GM12878 (cell line): ENCODE measurements at regions not wholly inside any gene's neighbourhood (a gene's known extent, or its start where the extent isn't known, plus 50 kb on each side); places are given as distances from the start of the nearest gene placed in this dataset.

Experiments
- ATAC-seq: fragments of 200-7000 bp; cut with Tn5 transposase; 3 replicates; pipeline ENCODE4 v1.9.1; 2020; ENCODE audit warnings: mild to moderate bottlenecking, moderate library complexity
- BruUV-seq: library from RNA; stranded (reverse); fragments of 400-500 nt; replicated peaks from 2 replicates; lab custom pipeline; 2021; lab: Mats Ljungman, UMichigan
- CTCF ChIA-PET: fragments of 300-600 bp; sonication (Branson Sonifier 250); formaldehyde crosslinking; extraction: SDS; loops from one replicate; lab custom pipeline; 2021; ENCODE audit warnings: inconsistent platforms; lab: Yijun Ruan, JAX
- POLR2A ChIA-PET: fragments of 350-600 bp; formaldehyde crosslinking; extraction: SDS; loops from one replicate; lab custom pipeline; 2021; ENCODE audit warnings: inconsistent platforms; lab: Charles Lee
- RAD21 ChIA-PET: fragments of 300-600 bp; sonication (Branson Sonifier 250); formaldehyde crosslinking; loops from one replicate; lab custom pipeline; 2023; ENCODE audit warnings: antibody characterized with exemption; ENCODE audit not compliant: unreplicated experiment; lab: Charles Lee
- SMC1A ChIA-PET: fragments of 300-600 bp; sonication (Branson Sonifier 250); formaldehyde crosslinking; loops from one replicate; lab custom pipeline; 2023; ENCODE audit not compliant: unreplicated experiment, uncharacterized antibody; lab: Charles Lee
- DNase-seq: peaks from one replicate; pipeline ENCODE4 v3.0.0-alpha.2; 2011; ENCODE audit warnings: low read depth, low spot score
- FAIRE-seq: peaks from 3 replicates; lab custom pipeline; 2011; peaks lifted over from hg19 to GRCh38; lab: Jason Lieb, UNC
- H2AFZ ChIP-seq: 2 replicates; pipeline ENCODE4 v1.6.0; 2011; ENCODE audit warnings: low read depth, low read length, control low read depth; ENCODE audit not compliant: control insufficient read depth
- H3K27ac ChIP-seq: 2 replicates; pipeline ENCODE4 v1.5.1; 2011; ENCODE audit warnings: control low read depth; ENCODE audit not compliant: control insufficient read depth, insufficient read depth
- H3K27me3 ChIP-seq, 2 experiments: replicated peaks in 1 of 2; 2 replicates each; pipeline versions ENCODE4 v1.6.0 to v1.6.1; 2011; ENCODE audit warnings: low read length in 1 of 2; ENCODE audit not compliant: control insufficient read depth in 2 of 2, insufficient read depth in 2 of 2
- H3K36me3 ChIP-seq, 2 experiments: 2 replicates each; pipeline ENCODE4 v1.5.1; 2011; ENCODE audit warnings: low read length in 1 of 2; ENCODE audit not compliant: control insufficient read depth in 2 of 2, insufficient read depth in 2 of 2
- H3K4me1 ChIP-seq: 2 replicates; pipeline ENCODE4 v1.6.1; 2011; ENCODE audit warnings: mild to moderate bottlenecking, low read length, moderate library complexity, mixed read lengths; ENCODE audit not compliant: control insufficient read depth, insufficient read depth
- H3K4me2 ChIP-seq: 2 replicates; pipeline ENCODE4 v1.6.0; 2011; ENCODE audit warnings: control low read depth; ENCODE audit not compliant: control insufficient read depth, insufficient read depth
- H3K4me3 ChIP-seq: fragments of 200-600 bp; sonication (generic); 2 replicates; pipeline ENCODE4 v1.5.1; 2016
- H3K79me2 ChIP-seq: 2 replicates; pipeline ENCODE4 v1.6.0; 2011; ENCODE audit warnings: low read length; ENCODE audit not compliant: control insufficient read depth, insufficient read depth
- H3K9ac ChIP-seq: 2 replicates; pipeline ENCODE4 v1.8.0; 2011; ENCODE audit warnings: low read length, control low read depth, mixed read lengths; ENCODE audit not compliant: control insufficient read depth, insufficient read depth
- H3K9me3 ChIP-seq: replicated peaks from 3 replicates; pipeline ENCODE4 v1.5.1; 2011; ENCODE audit warnings: mild to moderate bottlenecking, low read length; ENCODE audit not compliant: control insufficient read depth, insufficient read depth
- H4K20me1 ChIP-seq: 2 replicates; pipeline ENCODE4 v1.6.0; 2011; ENCODE audit not compliant: control insufficient read depth, insufficient read depth
- BMI1 ChIP-seq: fragments of 450-650 bp; IDR thresholded peaks from 2 replicates; pipeline ENCODE4 v1.6.1; 2016; ENCODE audit warnings: mild to moderate bottlenecking, moderate library complexity, borderline replicate concordance
- CEBPZ ChIP-seq: fragments of 150-350 bp; IDR thresholded peaks from 2 replicates; pipeline ENCODE4 v1.6.1; 2016; ENCODE audit warnings: low read depth, low read length
- CREM ChIP-seq: IDR thresholded peaks from 2 replicates; pipeline ENCODE4 v1.6.1; 2014; ENCODE audit warnings: antibody characterized with exemption, low read depth
- IKZF1 ChIP-seq: fragments of 450-650 bp; conservative IDR thresholded peaks from 2 replicates; pipeline ENCODE4 v1.6.1; 2017; ENCODE audit warnings: antibody characterized with exemption, mild to moderate bottlenecking
- LARP7 ChIP-seq: fragments of 450-650 bp; IDR thresholded peaks from 2 replicates; pipeline ENCODE4 v1.6.1; 2017; ENCODE audit warnings: mild to moderate bottlenecking
- MAX ChIP-seq: IDR thresholded peaks from 2 replicates; pipeline ENCODE4 v1.6.1; 2012; ENCODE audit warnings: low read depth, low read length, improper control_type of control experiment
- MXI1 ChIP-seq: fragments of 150-350 bp; IDR thresholded peaks from 2 replicates; pipeline ENCODE4 v1.6.1; 2011; ENCODE audit warnings: low read depth, mild to moderate bottlenecking, inconsistent platforms, low read length, improper control_type of control experiment
- NR2C2 ChIP-seq: IDR thresholded peaks from 2 replicates; pipeline ENCODE4 v1.6.1; 2011; ENCODE audit warnings: borderline replicate concordance, low read depth; ENCODE audit not compliant: control insufficient read depth, insufficient read length
- PAX8 ChIP-seq: fragments of 450-650 bp; IDR thresholded peaks from 2 replicates; pipeline ENCODE4 v1.6.1; 2017; ENCODE audit warnings: mild to moderate bottlenecking, moderate library complexity
- PKNOX1 ChIP-seq: fragments of 450-650 bp; IDR thresholded peaks from 2 replicates; pipeline ENCODE4 v1.6.1; 2016; ENCODE audit warnings: mild to moderate bottlenecking
- PML ChIP-seq: IDR thresholded peaks from 2 replicates; pipeline ENCODE4 v1.6.1; 2012; ENCODE audit warnings: low read length, inconsistent platforms
- REST ChIP-seq: IDR thresholded peaks from 2 replicates; pipeline ENCODE4 v1.6.1; 2012; ENCODE audit warnings: mild to moderate bottlenecking, low read depth, low read length
- SREBF2 ChIP-seq: IDR thresholded peaks from 2 replicates; pipeline ENCODE4 v1.6.1; 2012; ENCODE audit warnings: mild to moderate bottlenecking, low read length
- SUZ12 ChIP-seq: fragments of 200-600 bp; sonication (generic); IDR thresholded peaks from one replicate; pipeline ENCODE4 v1.6.1; 2018; ENCODE audit warnings: antibody characterized with exemption, mild to moderate bottlenecking; ENCODE audit not compliant: unreplicated experiment
- WGBS: methylation state at CpG from one replicate; pipeline ENCODE4 v1.1.6; 2016; ENCODE audit warnings: low lambda C conversion rate; ENCODE audit not compliant: insufficient replicate concordance, insufficient coverage; ENCODE audit errors: missing lambda C conversion rate; 5-methylcytosine and 5-hydroxymethylcytosine counted together
- in situ Hi-C: fragments of 300-500 bp; cut with MboI; formaldehyde crosslinking; loops from 9 replicates; pipeline ENCODE4 v1.14.3; 2018; ENCODE audit warnings: mixed read lengths
- intact Hi-C: fragments of 100-400 bp; cut with micrococcal nuclease; formaldehyde crosslinking; loops from one replicate; pipeline ENCODE4 v1.14.2; 2022; ENCODE audit not compliant: unreplicated experiment

- Histone ChIP-seq H2AFZ (no peak overlapping the region), H4K20me1 (no peaks in the 10 kb centered on the region), H3K9ac (no peak overlapping the region), H3K4me3 (no peak overlapping the region), H3K36me3 (no peaks in the 10 kb centered on the region), H3K27me3 (no peaks in the 10 kb centered on the region), H3K4me2 (no peak overlapping the region), H3K4me1 (no peaks in the 10 kb centered on the region), H3K79me2 (no peaks in the 10 kb centered on the region), H3K27ac (no peak overlapping the region), H3K9me3 (no peaks in the 10 kb centered on the region)
- POLR2A ChIA-PET, result no interaction called here
- in situ Hi-C loops, result no loop called here
- 0% methylated on average over 1 of the region's 1 CpG for WGBS
- intact Hi-C loops, result no loop called here
- SMC1A ChIA-PET, result no interaction called here
- RAD21 ChIA-PET, result no interaction called here
- CTCF ChIA-PET, result no interaction called here
- ATAC-seq (no peak), DNase-seq (no peak), FAIRE-seq (no peak)
- TF ChIP-seq CEBPZ (no peak), PKNOX1 (no peak), CREM (no peak), LARP7 (no peak), REST (no peak), MXI1 (no peak), MAX (no peak), SUZ12 (no peak), IKZF1 (no peak), PAX8 (no peak), PML (no peak), NR2C2 (no peak), SREBF2 (no peak), BMI1 (no peak)
- no TSS peak for BruUV-seq
These were observed 102.9 kb upstream of the ETV1 start for GRCh38 chr7:14092331-14092730.
